ENCODE measurements at regions not wholly inside any gene's neighbourhood (a gene's known extent, or its start where the extent isn't known, plus 50 kb on each side); places are given as distances from the start of the nearest gene placed in this dataset.

DNA sequence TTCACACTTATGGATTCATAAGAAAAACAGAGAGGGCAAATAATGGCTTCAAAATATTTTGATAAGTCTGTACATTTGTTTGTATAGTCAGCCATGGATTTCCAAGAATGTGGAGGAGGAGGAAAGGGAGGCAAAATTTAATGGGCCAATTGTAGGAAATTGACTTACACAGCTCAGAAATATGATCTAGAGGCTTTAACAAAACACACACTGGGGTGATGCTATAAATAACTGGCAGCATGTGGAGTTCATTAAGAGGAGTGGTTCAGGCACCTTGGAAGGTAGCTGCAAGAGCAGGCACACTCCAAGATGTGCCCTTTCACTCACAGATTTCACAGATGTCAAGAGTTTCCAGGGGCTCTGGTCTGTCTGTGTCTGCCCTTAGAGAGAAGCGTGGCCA is 193.4 kb upstream of the RASGRP1 start:
- no peak for TF ChIP-seq BACH2 (CRISPR knock-in tag; IDR thresholded peaks at IDR 0.05; ENCODE audit: borderline replicate concordance)
- no peak for TF ChIP-seq CSDC2 (CRISPR knock-in tag; IDR thresholded peaks at IDR 0.05)
- TF ChIP-seq ISL1 (CRISPR knock-in tag; IDR thresholded peaks at IDR 0.05) = peak; percentile 80
- no peak for TF ChIP-seq OSR1 (CRISPR knock-in tag; IDR thresholded peaks at IDR 0.05)
- TF ChIP-seq TOX (CRISPR knock-in tag; IDR thresholded peaks at IDR 0.05; ENCODE audit: borderline replicate concordance) = no peak
- TF ChIP-seq TCF4 (CRISPR knock-in tag; IDR thresholded peaks at IDR 0.05; ENCODE audit: borderline replicate concordance) = peak; percentile 56; the same call in 1 of the 2 replicates
- no peak for TF ChIP-seq SNAI2 (CRISPR knock-in tag; IDR thresholded peaks at IDR 0.05)
- TF ChIP-seq, protein P1, sequence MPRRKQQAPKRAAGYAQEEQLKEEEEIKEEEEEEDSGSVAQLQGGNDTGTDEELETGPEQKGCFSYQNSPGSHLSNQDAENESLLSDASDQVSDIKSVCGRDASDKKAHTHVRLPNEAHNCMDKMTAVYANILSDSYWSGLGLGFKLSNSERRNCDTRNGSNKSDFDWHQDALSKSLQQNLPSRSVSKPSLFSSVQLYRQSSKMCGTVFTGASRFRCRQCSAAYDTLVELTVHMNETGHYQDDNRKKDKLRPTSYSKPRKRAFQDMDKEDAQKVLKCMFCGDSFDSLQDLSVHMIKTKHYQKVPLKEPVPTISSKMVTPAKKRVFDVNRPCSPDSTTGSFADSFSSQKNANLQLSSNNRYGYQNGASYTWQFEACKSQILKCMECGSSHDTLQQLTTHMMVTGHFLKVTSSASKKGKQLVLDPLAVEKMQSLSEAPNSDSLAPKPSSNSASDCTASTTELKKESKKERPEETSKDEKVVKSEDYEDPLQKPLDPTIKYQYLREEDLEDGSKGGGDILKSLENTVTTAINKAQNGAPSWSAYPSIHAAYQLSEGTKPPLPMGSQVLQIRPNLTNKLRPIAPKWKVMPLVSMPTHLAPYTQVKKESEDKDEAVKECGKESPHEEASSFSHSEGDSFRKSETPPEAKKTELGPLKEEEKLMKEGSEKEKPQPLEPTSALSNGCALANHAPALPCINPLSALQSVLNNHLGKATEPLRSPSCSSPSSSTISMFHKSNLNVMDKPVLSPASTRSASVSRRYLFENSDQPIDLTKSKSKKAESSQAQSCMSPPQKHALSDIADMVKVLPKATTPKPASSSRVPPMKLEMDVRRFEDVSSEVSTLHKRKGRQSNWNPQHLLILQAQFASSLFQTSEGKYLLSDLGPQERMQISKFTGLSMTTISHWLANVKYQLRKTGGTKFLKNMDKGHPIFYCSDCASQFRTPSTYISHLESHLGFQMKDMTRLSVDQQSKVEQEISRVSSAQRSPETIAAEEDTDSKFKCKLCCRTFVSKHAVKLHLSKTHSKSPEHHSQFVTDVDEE (CRISPR knock-in tag; IDR thresholded peaks at IDR 0.05) = 0 out of 2 replicates have a peak, but pooled peaks have one; percentile 34
- peak; percentile 98 for ATAC-seq

DNA sequence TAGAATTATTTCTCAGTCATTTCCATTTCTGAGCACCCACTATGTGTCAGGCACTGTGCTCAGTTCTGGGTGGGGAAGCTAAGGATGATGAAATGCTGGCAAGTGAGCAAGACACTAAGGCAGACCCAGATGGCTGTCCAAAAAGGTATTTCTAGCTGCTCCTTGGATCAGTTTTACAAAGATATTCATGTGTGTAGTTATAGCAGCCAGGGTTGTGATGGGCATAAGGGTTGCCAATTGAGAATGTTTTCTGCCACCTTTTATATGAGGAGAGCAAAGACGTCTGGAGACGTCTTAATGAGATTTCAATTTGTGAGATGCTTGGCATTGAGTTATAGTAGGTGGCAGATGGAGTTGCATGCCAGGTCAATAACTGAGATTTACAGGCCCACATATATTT is 197.1 kb upstream of the RASGRP1 start:
- ATAC-seq = no peak
- TF ChIP-seq, protein P2, sequence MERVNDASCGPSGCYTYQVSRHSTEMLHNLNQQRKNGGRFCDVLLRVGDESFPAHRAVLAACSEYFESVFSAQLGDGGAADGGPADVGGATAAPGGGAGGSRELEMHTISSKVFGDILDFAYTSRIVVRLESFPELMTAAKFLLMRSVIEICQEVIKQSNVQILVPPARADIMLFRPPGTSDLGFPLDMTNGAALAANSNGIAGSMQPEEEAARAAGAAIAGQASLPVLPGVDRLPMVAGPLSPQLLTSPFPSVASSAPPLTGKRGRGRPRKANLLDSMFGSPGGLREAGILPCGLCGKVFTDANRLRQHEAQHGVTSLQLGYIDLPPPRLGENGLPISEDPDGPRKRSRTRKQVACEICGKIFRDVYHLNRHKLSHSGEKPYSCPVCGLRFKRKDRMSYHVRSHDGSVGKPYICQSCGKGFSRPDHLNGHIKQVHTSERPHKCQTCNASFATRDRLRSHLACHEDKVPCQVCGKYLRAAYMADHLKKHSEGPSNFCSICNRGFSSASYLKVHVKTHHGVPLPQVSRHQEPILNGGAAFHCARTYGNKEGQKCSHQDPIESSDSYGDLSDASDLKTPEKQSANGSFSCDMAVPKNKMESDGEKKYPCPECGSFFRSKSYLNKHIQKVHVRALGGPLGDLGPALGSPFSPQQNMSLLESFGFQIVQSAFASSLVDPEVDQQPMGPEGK (CRISPR knock-in tag; IDR thresholded peaks at IDR 0.05; ENCODE audit: borderline replicate concordance) = no peak
- TF ChIP-seq ZFP30 (CRISPR knock-in tag; IDR thresholded peaks at IDR 0.05) = no peak
- no peak for TF ChIP-seq ESRRG (CRISPR knock-in tag; IDR thresholded peaks at IDR 0.05)
- no peak for TF ChIP-seq ZNF70 (CRISPR knock-in tag; IDR thresholded peaks at IDR 0.05)
- no peak for TF ChIP-seq ZFP3 (CRISPR knock-in tag; IDR thresholded peaks at IDR 0.05)
- no peak for TF ChIP-seq BACH2 (CRISPR knock-in tag; IDR thresholded peaks at IDR 0.05; ENCODE audit: borderline replicate concordance)
- no peak for TF ChIP-seq TOX (CRISPR knock-in tag; IDR thresholded peaks at IDR 0.05; ENCODE audit: borderline replicate concordance)
- TF ChIP-seq ISL1 (CRISPR knock-in tag; IDR thresholded peaks at IDR 0.05) = no peak
- no peak for TF ChIP-seq SNAI2 (CRISPR knock-in tag; IDR thresholded peaks at IDR 0.05)
- no peak for TF ChIP-seq TCF4 (CRISPR knock-in tag; IDR thresholded peaks at IDR 0.05; ENCODE audit: borderline replicate concordance)
- TF ChIP-seq RARB (CRISPR knock-in tag; IDR thresholded peaks at IDR 0.05) = no peak
- TF ChIP-seq, protein P3, sequence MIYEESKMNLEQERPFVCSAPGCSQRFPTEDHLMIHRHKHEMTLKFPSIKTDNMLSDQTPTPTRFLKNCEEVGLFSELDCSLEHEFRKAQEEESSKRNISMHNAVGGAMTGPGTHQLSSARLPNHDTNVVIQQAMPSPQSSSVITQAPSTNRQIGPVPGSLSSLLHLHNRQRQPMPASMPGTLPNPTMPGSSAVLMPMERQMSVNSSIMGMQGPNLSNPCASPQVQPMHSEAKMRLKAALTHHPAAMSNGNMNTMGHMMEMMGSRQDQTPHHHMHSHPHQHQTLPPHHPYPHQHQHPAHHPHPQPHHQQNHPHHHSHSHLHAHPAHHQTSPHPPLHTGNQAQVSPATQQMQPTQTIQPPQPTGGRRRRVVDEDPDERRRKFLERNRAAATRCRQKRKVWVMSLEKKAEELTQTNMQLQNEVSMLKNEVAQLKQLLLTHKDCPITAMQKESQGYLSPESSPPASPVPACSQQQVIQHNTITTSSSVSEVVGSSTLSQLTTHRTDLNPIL (CRISPR knock-in tag; IDR thresholded peaks at IDR 0.05; ENCODE audit: low read depth) = no peak
- TF ChIP-seq, protein P1 (CRISPR knock-in tag; IDR thresholded peaks at IDR 0.05) = no peak
- TF ChIP-seq, protein P4, sequence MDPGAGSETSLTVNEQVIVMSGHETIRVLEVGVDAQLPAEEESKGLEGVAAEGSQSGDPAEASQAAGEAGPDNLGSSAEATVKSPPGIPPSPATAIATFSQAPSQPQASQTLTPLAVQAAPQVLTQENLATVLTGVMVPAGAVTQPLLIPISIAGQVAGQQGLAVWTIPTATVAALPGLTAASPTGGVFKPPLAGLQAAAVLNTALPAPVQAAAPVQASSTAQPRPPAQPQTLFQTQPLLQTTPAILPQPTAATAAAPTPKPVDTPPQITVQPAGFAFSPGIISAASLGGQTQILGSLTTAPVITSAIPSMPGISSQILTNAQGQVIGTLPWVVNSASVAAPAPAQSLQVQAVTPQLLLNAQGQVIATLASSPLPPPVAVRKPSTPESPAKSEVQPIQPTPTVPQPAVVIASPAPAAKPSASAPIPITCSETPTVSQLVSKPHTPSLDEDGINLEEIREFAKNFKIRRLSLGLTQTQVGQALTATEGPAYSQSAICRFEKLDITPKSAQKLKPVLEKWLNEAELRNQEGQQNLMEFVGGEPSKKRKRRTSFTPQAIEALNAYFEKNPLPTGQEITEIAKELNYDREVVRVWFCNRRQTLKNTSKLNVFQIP (CRISPR knock-in tag; IDR thresholded peaks at IDR 0.05; ENCODE audit: borderline replicate concordance, low read depth) = no peak

DNA sequence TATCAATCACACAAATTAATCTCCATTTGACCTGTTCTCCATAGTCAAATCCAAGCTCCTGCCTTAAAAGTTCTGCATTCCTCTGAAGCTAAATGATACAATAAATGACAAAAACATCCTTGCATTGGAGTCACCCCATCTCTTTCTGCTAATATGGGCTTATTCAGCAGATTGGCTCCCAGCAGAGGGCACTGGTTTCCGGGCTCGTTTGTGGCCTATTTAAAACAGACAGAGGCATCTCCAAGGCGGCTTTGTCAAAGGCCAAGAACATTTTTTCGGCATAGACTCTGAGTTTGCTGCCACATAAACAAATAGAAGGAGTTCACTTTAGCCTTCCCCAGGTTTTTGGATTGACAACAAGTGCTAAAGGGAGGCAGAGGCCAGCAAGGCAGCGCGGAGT is 204.4 kb upstream of the RASGRP1 start:
- 0 out of 3 replicates have a peak, but pooled peaks have one; percentile 43 for ATAC-seq
- no peak for TF ChIP-seq TCF4 (CRISPR knock-in tag; IDR thresholded peaks at IDR 0.05; ENCODE audit: borderline replicate concordance)
- no peak for TF ChIP-seq ZNF8 (CRISPR knock-in tag; IDR thresholded peaks at IDR 0.05)
- no peak for TF ChIP-seq PPARA (CRISPR knock-in tag; IDR thresholded peaks at IDR 0.05; ENCODE audit: borderline replicate concordance)
- TF ChIP-seq CSDC2 (CRISPR knock-in tag; IDR thresholded peaks at IDR 0.05) = no peak
- TF ChIP-seq, protein P5, sequence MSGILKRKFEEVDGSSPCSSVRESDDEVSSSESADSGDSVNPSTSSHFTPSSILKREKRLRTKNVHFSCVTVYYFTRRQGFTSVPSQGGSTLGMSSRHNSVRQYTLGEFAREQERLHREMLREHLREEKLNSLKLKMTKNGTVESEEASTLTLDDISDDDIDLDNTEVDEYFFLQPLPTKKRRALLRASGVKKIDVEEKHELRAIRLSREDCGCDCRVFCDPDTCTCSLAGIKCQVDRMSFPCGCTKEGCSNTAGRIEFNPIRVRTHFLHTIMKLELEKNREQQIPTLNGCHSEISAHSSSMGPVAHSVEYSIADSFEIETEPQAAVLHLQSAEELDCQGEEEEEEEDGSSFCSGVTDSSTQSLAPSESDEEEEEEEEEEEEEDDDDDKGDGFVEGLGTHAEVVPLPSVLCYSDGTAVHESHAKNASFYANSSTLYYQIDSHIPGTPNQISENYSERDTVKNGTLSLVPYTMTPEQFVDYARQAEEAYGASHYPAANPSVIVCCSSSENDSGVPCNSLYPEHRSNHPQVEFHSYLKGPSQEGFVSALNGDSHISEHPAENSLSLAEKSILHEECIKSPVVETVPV (CRISPR knock-in tag; IDR thresholded peaks at IDR 0.05) = no peak
- TF ChIP-seq, protein P2 (CRISPR knock-in tag; IDR thresholded peaks at IDR 0.05; ENCODE audit: borderline replicate concordance) = no peak
- TF ChIP-seq ZFP30 (CRISPR knock-in tag; IDR thresholded peaks at IDR 0.05) = no peak
- TF ChIP-seq ZC3H10 (CRISPR knock-in tag; IDR thresholded peaks at IDR 0.05) = no peak
- TF ChIP-seq, protein P3 (CRISPR knock-in tag; IDR thresholded peaks at IDR 0.05; ENCODE audit: low read depth) = no peak
- no peak for TF ChIP-seq BACH2 (CRISPR knock-in tag; IDR thresholded peaks at IDR 0.05; ENCODE audit: borderline replicate concordance)
- TF ChIP-seq TOX (CRISPR knock-in tag; IDR thresholded peaks at IDR 0.05; ENCODE audit: borderline replicate concordance) = no peak
- no peak for TF ChIP-seq ZNF565 (CRISPR knock-in tag; conservative IDR thresholded peaks at IDR 0.05; ENCODE audit: low read depth)
